ENCODE measurements at regions not wholly inside any gene's neighbourhood (a gene's known extent, or its start where the extent isn't known, plus 50 kb on each side); places are given as distances from the start of the nearest gene placed in this dataset.

DNA sequence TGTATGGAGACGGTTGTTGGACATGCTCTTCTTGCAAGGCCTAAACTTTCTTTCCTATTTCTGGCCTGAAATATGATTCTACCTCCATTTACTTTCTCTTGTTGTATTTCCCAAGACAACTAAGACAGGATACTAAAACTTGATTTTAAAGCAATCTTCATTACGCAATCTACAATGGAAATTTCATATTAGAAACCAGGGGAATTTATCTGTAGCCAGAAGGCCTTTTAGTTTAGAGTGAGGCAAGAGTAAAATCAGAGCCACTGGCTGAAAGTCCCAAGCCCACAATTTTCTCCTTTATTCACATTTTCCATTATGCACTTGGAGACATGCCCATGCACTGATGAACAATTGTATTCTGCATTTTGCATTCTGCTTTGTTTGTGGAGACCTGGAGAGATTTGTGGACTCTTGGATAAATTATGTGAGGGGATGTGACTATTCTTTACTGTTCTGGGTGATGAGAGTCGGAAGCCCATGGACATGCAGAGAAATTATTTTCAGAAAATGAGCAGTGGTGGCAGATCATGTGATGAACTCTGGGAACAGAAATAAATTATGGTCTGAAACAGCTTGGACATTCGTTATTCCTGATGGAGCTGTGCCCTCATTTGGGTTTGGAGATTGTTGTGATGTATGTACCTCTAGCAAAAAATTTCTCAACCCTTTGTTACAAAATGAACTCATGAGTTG lies 336.8 kb downstream of the SEC16B start:
- TF ChIP-seq CTCF (conservative IDR thresholded peaks at IDR 0.05; ENCODE audit: low read length) = no peak
- TF ChIP-seq EZH2phosphoT487 (IDR thresholded peaks at IDR 0.05; ENCODE audit: borderline replicate concordance, low read depth, low read length) = no peak

Measured in OCI-LY7 (cell line).